Sigmoid colon (tissue), 4 donors: ENCODE measurements at regions not wholly inside any gene's neighbourhood (a gene's known extent, or its start where the extent isn't known, plus 50 kb on each side); places are given as distances from the start of the nearest gene placed in this dataset.

Source experiments
- CTCF ChIP-seq, 4 experiments: fragments of 450-650 bp in 3 of 4; fragments of 200-600 bp in 1 of 4; IDR thresholded peaks; one replicate each; pipeline ENCODE4 v1.5.1; 2016 to 2019; ENCODE audit warnings: antibody characterized with exemption in 4 of 4, mild to moderate bottlenecking in 3 of 4, moderate library complexity in 2 of 4
- EP300 ChIP-seq, 4 donors: sonication (generic); formaldehyde crosslinking; IDR thresholded peaks; one replicate each; pipeline ENCODE4 v1.6.1; 2017; ENCODE audit warnings: antibody characterized with exemption in 4 of 4
- POLR2A ChIP-seq, 2 donors: fragments of 450-650 bp; IDR thresholded peaks; one replicate each; pipeline ENCODE4 v1.6.1; 2016; ENCODE audit warnings: antibody characterized with exemption in 2 of 2, mild to moderate bottlenecking in 2 of 2, moderate library complexity in 2 of 2
- POLR2AphosphoS5 ChIP-seq, 4 donors: sonication (generic); formaldehyde crosslinking; IDR thresholded peaks; one replicate each; pipeline ENCODE4 v1.6.1; 2017; ENCODE audit warnings: antibody characterized with exemption in 4 of 4

GRCh38 chr12:125586441-125586840 is 521.2 kb downstream of the AACS start:
- TF ChIP-seq CTCF (IDR thresholded peaks at IDR 0.05) (no peak), POLR2A (IDR thresholded peaks at IDR 0.05) (no peak), EP300 (IDR thresholded peaks at IDR 0.05) (no peak), POLR2AphosphoS5 (IDR thresholded peaks at IDR 0.05) (no peak)
